ENCODE measurements at regions not wholly inside any gene's neighbourhood (a gene's known extent, or its start where the extent isn't known, plus 50 kb on each side); places are given as distances from the start of the nearest gene placed in this dataset.

DNA sequence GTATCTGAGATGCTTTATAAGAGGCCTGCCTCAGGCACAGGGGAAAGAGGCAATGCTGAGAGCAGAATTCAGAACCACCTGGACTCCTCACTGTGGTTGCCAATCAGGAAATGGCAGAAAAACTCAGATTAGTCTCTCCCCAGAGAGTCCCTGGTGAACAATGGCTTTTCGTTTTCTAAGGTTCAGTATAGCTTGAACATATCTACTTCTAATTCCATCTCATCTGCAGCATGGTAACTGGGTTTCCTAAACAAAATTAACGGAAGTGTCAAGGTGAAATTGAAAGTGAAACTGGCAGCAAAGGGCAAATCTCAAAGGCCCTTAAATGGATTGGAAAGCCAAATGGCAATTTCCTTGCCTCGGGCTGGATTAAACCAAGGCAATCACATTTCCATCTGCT is 480.2 kb upstream of the ACVR2A start:
- no peak for DNase-seq (ENCODE audit: low spot score)

DNA sequence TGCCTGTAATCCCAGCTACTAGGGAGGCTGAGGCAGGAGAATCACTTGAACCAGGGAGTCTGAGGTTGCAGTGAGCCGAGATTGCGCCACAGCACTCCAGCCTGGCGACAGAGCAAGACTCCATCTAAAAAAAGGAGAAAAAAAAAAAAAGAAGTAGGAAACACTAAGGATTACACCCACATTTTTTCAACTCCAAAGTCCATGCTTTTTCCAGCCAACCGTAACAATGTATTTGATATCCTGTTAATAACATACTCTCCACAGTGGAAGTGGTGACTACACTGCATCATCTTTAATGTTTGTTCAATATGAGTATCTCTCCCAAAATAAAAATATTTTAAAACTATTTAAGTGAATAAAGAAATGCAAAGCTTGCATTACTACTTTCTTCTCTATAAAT is 481.6 kb upstream of the ACVR2A start:
- DNase-seq (ENCODE audit: low spot score), result no peak

DNA sequence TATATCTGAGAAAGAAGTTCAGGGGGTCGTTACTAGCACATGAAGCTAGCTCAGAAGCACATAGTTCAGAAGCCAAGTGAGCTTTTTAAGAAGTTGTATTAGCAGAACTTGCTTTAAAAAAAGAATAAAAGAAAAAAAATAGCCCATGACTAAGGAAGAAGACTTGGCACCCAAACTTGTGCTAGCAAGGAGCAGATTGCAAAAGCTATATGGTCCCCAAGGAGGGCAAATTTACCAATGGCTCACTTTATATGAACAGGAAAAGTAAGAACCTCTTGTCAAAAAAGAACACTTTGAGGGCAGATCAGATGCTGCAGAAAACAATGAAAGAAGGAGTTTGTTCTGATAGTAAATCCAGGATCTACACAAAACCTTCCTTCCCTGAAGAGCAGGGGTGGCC is 486.5 kb upstream of the ACVR2A start:
- no peak for DNase-seq (ENCODE audit: low spot score)

DNA sequence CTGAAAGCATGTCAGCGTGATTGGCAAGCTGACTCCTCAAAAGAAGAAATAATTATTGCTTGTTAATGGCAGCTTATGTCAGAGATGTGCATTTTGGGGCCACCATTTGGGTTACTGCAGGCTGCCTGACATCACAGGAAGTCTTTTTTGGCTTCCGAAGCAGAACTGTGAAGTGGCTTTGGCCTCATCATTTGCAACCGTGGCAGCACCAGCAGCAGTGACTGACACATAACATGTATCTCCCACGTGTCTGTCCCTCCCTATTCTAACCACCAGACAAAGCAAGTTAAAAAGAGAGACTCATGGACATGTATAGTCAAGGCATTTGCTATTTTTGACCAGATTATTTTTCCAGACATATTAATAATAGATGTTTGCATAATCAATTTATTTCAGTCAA is 488.7 kb upstream of the ACVR2A start:
- DNase-seq (ENCODE audit: low spot score), result no peak

DNA sequence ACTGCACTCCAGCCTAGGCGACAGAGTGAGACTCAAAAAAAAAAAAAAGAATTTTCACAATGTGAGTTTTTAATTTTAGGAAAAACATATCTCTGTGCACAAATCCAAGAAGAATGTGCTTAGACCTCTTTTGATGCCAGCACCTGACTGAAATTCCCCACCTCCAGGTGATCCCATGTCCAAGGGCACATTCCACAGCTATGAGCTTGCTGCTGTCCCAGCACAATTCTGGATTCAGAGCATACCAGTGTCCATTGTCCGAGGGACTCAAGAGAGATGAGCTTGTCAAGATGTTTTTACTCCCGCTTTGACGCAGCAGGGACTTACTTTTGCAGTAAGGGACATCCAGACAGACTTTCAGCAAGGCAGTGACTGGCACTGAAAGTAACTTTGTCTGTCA is 489.1 kb upstream of the ACVR2A start:
- no peak for DNase-seq (ENCODE audit: low spot score)

DNA sequence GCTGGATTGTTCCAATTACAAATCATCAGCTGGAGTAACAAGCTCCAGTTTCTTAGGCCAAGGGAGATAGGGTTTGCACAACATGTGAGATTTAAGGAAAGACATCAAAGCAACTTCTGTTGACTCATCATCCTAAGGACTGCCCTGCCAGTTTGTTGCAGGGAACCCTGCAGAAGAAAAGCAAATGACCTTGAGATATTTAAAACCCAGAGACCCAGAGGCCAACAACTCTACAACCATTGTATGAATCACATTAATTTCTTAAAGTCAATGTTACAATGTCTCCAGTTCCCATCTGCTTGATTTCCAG is 491.8 kb upstream of the ACVR2A start:
- DNase-seq (ENCODE audit: low spot score), result no peak

DNA sequence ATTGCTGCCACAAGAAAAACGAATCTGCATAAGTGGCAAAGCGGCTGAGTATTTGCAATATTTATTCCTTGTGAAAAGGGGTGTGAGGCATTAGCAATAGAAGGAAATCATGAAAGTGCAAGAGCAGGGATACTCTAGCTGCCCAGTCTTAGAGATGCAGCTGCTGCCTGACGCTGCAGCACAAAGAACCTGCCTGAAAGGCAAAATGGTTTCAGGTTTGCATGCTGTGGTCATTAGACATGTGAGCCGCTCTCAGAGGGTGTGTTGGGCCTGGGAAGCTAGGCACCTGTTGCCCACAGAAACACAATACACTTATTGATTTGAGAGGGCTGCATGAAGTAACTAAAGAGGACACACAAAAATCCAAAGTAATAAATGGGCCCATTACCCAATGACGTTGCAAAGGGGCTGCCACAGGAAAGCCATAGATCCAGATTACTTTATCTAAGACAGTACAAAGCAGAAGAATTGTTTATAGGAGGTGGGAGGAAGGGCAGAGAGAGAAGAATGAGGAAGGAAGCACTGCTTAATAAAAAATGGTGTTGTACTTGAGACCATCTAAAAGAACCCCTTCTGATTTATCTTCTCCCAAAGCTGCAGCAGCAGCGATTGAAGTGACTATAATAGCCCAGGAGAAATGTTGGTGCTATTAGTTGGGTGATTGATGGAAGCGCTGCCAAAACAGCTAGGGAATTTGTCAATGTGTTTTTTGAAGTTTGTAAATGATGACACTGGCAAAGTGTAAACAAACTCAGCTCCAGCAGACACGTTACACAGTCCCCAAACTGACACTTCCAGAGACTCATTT is 492.4 kb upstream of the ACVR2A start:
- DNase-seq (ENCODE audit: low spot score), result no peak

DNA sequence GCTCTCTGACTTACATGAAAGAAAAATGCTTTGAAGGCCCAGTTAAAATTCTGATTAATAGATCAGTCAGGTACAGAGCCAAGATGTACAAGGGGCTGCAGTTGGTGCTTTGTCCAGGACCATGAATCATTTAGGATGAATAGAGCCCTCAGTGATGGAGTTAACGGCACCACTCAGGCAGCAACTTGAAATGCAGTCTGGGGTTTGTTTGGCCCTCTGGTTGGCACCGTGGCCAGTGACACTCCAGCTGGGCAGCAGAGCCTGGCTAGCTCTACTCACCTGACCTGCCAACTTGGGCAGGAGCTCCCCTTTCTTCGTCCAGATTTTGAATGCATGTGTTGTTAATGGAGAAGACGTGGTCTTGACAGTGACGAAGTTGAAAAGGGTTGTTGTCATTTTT is 493.0 kb upstream of the ACVR2A start:
- DNase-seq (ENCODE audit: low spot score), result no peak

DNA sequence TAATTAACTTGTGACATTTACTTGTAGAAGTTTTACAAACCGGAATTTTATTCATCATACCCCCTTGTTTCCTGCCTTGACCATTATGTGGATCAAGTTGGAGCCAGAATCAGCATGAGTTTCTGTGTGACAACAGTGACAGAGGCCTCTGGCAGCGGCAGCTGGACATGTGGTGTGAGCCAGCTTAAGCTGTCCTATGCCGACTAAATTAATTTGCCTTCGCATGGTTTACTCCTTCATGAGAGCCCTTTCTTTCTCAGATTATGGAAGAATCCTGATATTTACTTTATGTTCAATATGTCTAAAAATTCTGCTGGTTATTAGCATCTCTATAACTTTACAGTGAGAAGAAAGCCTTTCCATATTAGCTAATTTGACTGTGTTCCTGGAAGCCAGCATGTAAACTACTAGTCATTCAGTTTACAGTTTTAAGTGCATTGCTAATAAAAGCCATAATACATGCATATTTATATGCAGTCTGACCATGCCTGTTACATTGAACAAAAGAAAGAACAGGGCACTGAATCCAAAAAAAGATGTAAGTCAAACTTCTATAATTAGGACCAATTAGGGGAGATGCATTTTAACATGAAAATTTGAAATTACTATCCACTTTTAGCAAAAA is 495.8 kb upstream of the ACVR2A start:
- DNase-seq (ENCODE audit: low spot score), result no peak

DNA sequence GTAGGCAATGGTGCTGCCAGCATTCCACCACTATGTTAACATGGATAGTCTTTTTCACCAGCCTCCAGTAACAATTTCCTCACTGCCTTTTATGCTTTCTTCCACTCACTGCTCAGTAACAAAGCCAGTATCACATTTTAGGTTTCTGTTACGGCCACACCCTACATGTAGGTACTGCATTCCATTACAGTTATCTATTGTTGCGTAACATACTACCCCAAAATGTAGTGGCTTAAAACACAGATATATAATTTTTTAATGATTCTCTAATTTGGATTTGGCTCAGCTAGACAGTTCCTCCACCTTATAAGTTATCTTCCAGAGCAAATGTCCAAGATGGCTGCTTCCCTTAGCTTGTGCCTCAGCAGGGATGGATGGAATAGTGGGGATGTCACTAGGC is 498.7 kb upstream of the ACVR2A start:
- no peak for DNase-seq (ENCODE audit: low spot score)

DNA sequence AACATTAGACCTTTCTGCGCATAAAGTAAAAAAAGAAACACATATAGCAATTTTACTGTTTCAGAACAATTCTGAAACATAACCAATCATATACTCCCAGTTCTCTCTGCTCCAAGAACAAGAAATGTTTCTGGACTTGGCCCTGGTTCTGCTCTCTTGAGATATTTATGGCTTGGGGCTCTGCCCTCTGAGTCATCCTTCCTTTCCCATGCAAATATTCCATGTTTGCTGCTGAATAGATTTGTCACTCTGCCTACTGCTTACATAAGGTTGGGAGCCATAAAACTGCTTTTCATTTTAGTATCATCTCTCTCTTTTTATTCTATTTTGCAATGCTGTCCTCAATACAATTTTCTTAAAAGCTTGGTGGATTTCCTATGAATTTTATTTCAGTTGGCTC is 499.6 kb upstream of the ACVR2A start:
- DNase-seq (ENCODE audit: low spot score), result no peak

DNA sequence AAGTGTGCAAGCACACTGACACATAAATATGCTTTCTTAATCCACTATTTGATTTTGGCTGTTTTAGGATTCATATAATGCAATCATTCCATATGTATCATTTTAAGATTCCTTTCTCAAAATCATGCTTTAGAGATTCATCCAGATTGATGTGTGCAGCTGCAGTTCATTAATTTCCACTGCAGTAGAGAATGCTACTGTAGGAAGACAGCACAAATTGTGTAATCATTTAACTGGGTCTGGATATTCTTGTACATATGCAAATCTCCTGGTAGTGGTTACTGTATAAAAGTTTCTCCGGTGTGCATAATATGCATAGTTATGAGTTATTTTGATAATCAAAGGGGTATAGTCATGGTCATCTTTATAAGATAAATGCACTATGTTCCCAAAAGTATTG is 502.5 kb upstream of the ACVR2A start:
- no peak for DNase-seq (ENCODE audit: low spot score)

DNA sequence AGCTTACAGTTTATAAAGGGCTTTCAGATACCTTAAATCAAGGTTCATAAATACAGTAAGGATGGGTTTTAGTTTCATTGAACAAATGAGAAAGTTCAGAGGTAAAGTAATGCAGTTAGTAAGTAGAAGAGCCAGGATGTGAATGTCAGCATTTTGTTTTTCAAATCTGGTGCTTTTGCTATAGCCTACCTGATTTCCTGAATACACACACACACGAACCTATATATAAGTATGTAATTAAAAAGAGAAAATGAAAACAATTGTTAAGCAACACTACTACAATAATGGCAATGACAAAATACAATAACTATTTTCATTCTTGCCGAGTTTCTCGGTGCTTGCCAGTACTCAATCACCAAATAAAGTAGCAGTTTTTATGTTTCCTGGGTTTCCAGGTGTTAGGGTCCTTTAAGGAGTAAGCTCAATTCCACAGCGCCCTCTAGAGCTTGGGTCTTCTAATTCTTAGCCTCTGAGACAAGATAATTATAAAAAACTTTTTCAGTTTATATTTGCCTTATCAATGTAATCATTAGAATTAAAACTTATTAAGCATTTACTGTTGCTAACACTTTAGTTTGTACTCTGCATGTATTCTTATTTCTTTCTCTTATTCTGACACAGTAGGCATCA is 512.9 kb upstream of the ACVR2A start:
- no peak for DNase-seq (ENCODE audit: low spot score)

DNA sequence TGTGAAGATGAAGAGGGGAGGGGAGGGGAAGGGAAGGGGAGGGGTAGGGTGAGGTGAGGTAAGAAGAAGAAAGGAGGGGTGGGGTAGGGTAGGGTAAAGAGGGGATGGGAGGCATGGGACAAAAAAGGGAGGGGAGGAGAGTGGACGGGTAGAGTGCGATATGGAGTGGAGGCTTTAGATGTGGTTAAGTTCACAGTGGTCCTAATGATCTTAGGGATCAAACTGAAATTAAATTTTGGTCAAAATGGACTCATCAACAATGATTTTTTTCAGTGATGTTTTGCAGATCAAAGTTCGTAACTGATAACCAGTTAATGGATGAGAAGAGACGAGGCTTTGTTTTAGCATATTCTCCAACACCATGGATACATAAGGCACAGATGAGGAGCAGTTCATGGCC is 513.9 kb upstream of the ACVR2A start:
- no peak for DNase-seq (ENCODE audit: low spot score)

DNA sequence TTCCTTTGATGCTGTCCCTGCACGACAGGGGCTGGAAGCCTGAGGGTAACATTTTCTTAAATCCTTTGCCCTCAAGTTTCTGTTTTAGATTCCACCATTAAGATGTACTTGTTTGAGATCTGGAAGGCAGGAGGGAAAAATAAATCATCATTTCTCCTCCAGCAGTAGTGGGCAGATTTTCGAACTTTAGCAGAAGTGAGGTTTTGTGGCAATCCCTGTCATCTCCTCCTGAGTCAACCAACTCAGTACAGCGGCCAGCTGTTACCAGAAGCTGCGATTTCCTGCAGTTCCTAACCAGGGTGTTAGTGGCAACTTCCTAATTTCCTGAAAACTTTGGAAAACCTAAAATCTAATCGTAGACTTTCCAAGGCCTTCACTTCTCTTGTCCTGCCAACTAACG is 517.2 kb upstream of the ACVR2A start:
- DNase-seq (ENCODE audit: low spot score), result no peak

DNA sequence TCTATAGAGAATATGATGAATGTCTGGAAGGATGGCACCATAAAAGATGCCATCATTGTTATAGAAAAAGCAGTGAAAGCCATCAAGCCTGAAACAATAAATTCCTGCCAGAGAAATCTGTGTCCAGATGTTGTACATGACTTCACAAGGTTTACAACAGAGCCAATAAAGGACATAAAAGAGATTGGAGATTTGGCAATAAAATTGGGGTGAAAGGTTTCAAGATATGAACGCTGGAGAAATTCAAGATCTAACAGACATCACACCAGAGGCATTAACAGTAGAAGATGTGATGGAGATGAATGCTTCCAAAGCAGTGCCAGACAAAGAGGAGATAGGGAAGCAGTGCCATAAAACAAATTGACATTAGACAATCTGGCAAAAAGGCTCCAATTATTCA is 518.8 kb upstream of the ACVR2A start:
- no peak for DNase-seq (ENCODE audit: low spot score)

DNA sequence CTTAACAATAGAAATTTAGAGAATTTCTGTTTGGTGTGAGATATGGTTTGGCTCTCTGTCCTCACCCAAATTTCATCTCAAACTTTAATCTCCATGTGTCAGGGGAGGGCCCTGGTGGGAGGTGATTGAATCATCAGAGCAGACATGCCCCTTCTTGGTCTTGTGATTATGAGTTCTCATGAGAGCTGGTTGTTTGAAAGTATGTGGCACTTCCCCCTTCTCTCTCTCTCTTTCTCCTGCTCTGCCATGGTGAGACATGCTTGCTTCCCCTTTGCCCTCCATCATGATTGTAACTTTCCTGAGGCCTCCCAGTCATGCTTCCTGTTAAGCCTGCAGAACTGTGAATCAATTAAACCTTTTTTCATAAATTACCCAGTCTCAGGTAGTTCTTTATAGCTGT is 524.7 kb upstream of the ACVR2A start:
- no peak for DNase-seq (ENCODE audit: low spot score)

DNA sequence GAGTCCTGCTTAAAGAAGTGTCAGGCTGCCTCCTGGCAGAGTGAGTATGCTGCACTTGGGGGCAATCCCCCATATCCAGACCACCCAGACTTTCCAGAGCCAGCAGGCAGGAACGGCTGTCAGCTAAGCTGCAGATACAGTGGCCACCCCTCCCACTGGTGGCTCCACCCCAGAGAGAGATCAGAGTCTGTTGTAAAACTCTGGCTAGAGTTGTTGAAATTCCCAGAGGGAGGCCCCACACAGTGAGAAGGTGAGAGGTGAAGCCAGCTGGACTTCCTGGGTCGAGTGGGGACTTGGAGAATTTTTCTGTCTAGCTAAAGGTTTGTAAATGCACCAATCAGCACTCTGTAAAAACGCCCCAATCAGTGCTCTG is 533.8 kb upstream of the ACVR2A start:
- DNase-seq (ENCODE audit: low spot score), result no peak

DNA sequence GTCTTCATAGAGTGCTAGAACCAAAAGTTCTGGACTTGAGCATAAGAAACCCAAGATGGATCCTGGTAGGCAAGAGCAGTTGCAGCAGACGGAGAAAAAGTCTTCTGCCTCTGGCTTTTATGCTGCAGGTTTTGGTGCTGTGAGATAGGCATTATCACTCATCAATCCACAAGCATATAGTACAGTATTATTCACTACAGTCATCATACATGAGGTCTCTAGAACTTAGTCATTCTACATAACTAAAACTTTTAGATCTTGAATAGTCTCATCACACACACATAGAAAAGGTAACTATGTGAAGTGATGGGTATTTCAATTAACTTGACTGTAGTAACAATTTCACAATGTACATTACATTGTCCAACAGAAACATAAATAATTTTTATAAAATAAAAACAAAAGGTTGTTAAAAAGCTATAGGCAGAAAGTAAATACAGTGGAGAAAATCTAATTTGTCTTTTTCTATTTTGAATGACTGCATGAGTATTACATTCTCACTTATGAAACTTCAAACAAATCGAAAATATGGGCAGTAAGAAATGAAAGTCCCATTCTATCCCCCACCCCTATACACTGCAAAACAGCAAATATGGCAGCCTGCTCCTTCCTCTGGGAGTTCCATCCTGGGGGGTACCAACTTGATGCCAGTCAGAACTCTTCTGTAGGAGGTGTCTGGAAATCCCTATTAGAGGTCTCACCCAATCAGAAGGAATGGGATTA is 534.3 kb upstream of the ACVR2A start:
- no peak for DNase-seq (ENCODE audit: low spot score)

DNA sequence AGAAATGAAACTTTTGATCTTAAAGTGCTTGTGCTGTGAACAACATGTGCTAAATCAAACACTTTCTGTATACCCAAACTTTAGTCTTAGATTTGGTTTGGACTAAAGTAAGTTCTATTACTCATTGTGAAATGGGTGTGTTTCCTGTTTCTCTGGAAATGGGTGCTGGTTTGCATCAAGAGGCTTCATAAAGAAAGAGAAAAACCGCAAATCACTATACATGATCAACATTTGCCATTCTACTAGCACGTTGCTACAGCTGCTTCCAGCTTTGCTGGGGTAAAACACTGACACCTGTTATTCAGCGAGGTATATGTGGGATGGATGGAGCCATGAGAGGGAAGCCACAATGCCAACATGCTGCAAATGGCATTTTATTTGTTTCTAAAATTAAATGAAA is 547.0 kb upstream of the ACVR2A start:
- DNase-seq (ENCODE audit: low spot score), result no peak

DNA sequence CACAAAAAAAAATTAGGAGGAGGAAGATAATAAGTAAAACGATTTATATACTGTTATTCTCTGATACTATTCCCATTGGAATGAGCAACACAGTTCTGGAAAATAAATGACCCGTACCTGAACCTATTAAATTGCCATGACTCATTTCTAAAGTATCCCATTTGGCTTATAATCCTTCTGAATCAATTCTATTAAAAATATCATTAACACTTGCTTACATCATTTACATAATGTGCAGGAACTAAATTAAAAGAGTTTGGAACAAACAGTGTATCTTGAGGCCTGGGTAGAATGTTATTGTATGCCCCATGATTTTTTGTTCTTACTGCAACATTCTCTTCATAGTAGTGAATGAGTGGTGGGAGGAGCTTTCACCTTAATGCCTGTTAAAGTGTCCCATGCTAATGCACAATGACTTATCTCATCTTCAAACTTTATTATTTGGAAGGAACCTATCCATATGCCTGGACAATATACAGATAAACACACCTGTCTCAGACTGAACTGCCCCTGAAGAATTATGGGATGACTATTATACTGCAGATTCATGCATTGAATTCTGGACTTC is 549.9 kb upstream of the ACVR2A start:
- DNase-seq (ENCODE audit: low spot score), result no peak

DNA sequence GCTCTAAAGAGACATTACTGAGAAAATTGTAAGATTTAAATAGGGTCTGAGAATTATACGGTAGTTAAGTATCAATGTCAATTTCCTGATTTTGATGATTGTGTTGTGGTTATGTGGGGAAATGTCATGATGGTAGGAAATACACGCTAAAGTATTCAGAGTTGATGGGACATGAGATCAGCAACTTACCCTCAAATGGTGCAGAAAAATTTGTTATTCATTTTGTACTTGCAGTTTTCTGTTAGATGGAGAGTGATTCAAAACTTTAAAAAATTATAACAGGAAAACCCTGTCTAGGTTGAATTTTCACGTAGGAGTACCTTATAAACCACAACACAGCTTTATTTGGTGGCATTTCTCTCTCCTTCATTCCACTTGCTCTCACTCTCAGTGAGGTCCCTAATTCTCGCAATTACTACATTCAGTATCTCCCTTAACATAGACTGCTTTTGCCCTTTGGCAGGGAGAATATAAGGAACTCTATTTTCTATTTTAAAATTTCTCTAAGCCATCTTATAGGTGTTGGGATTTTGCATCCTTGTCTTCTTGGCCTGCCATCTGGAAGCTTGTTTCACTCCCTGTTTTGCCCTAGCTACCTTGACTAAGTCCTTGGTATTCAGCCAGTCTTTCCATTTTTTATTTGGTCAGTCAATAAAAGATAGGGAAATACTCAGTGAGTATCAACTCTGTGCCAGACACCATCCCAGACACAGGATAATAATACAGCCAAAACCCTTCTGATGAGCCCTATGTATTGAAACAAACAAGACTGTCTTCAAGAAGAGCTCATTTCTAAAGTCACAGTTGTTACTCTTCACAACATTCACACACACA is 550.6 kb upstream of the ACVR2A start:
- no peak for DNase-seq (ENCODE audit: low spot score)

Data from kidney capillary endothelial cell (primary cell).